Astrocyte (in vitro differentiated cells and primary cell): ENCODE measurements at regions not wholly inside any gene's neighbourhood (a gene's known extent, or its start where the extent isn't known, plus 50 kb on each side); places are given as distances from the start of the nearest gene placed in this dataset.

Experiments
- DNase-seq: peaks from one replicate; pipeline ENCODE4 v3.0.0-alpha.2; 2010; ENCODE audit warnings: low read depth
- FAIRE-seq: peaks from 2 replicates; lab custom pipeline; 2011; peaks lifted over from hg19 to GRCh38; lab: Jason Lieb, UNC
- H2AFZ ChIP-seq: 2 replicates; pipeline ENCODE4 v1.6.0; 2012; ENCODE audit warnings: low read depth, low read length, inconsistent platforms
- H3K27ac ChIP-seq: 2 replicates; pipeline ENCODE4 v1.5.1; 2011; ENCODE audit warnings: low read depth, low read length, inconsistent platforms
- H3K27me3 ChIP-seq: 2 replicates; pipeline ENCODE4 v1.6.0; 2011; ENCODE audit warnings: low read length, inconsistent platforms; ENCODE audit not compliant: insufficient read depth
- H3K36me3 ChIP-seq: 2 replicates; pipeline ENCODE4 v1.5.1; 2011; ENCODE audit warnings: low read length, inconsistent platforms; ENCODE audit not compliant: insufficient read depth
- H3K4me1 ChIP-seq: 2 replicates; pipeline ENCODE4 v1.5.1; 2011; ENCODE audit warnings: low read length, inconsistent platforms; ENCODE audit not compliant: insufficient read depth
- H3K4me2 ChIP-seq: 2 replicates; pipeline ENCODE4 v1.6.0; 2012; ENCODE audit warnings: low read length, inconsistent platforms
- H3K4me3 ChIP-seq: 2 replicates; pipeline ENCODE4 v1.5.1; 2011; ENCODE audit warnings: low read depth, mild to moderate bottlenecking, low read length, inconsistent platforms; ENCODE audit not compliant: insufficient read depth
- H3K79me2 ChIP-seq: 2 replicates; pipeline ENCODE4 v1.6.0; 2012; ENCODE audit warnings: mild to moderate bottlenecking, low read length, inconsistent platforms; ENCODE audit not compliant: insufficient read depth
- H3K9ac ChIP-seq: 2 replicates; pipeline ENCODE4 v1.6.0; 2012; ENCODE audit warnings: mild to moderate bottlenecking, low read length, inconsistent platforms
- H3K9me3 ChIP-seq: 2 replicates; pipeline ENCODE4 v1.5.1; 2012; ENCODE audit warnings: low read depth, mild to moderate bottlenecking, low read length, inconsistent platforms; ENCODE audit not compliant: insufficient read depth
- H4K20me1 ChIP-seq: 2 replicates; pipeline ENCODE4 v1.6.0; 2012; ENCODE audit warnings: low read length, inconsistent platforms; ENCODE audit not compliant: insufficient read depth
- H3K27ac Mint-ChIP-seq: one replicate; pipeline ENCODE4 v1.8.0; 2021; ENCODE audit warnings: mild to moderate bottlenecking, mixed read lengths; ENCODE audit not compliant: unreplicated experiment
- H3K27me3 Mint-ChIP-seq: one replicate; pipeline ENCODE4 v1.8.0; 2021; ENCODE audit warnings: low read depth, mixed read lengths; ENCODE audit not compliant: unreplicated experiment
- H3K36me3 Mint-ChIP-seq: one replicate; pipeline ENCODE4 v1.8.0; 2021; ENCODE audit warnings: low read depth, mixed read lengths; ENCODE audit not compliant: unreplicated experiment
- H3K4me1 Mint-ChIP-seq: one replicate; pipeline ENCODE4 v1.8.0; 2021; ENCODE audit warnings: low read depth, mixed read lengths; ENCODE audit not compliant: unreplicated experiment
- H3K4me3 Mint-ChIP-seq: one replicate; pipeline ENCODE4 v1.8.0; 2021; ENCODE audit warnings: mild to moderate bottlenecking, moderate library complexity, mixed read lengths; ENCODE audit not compliant: unreplicated experiment
- H3K9me3 Mint-ChIP-seq: one replicate; pipeline ENCODE4 v1.8.0; 2021; ENCODE audit warnings: mild to moderate bottlenecking, mixed read lengths; ENCODE audit not compliant: unreplicated experiment
- CTCF ChIP-seq: IDR thresholded peaks from 2 replicates; pipeline ENCODE4 v1.5.1; 2011; ENCODE audit warnings: low read depth, mild to moderate bottlenecking, inconsistent platforms, low read length, moderate library complexity; ENCODE audit not compliant: insufficient read depth
- EZH2 ChIP-seq: IDR thresholded peaks from 2 replicates; pipeline ENCODE4 v1.6.1; 2012; ENCODE audit warnings: mild to moderate bottlenecking, low read length, inconsistent platforms; ENCODE audit not compliant: insufficient read depth

- Histone ChIP-seq H2AFZ (no peak overlapping the region), H3K79me2 (no peaks in the 10 kb centered on the region), H3K9me3 (no peaks in the 10 kb centered on the region), H3K4me3 (no peak overlapping the region), H3K9ac (no peak overlapping the region), H3K27ac (no peak overlapping the region), H3K27me3 (no peaks in the 10 kb centered on the region), H3K4me1 (no peaks in the 10 kb centered on the region), H3K4me2 (no peak overlapping the region), H4K20me1 (no peaks in the 10 kb centered on the region), H3K36me3 (no peaks in the 10 kb centered on the region)
- peaks cover 63% of the 10 kb centered on the region for H3K27me3 Mint-ChIP-seq
- no peak for TF ChIP-seq CTCF
- no peak for TF ChIP-seq EZH2
- H3K9me3 Mint-ChIP-seq = peaks cover 9% of the 10 kb centered on the region
- FAIRE-seq (no peak), DNase-seq (no peak)
- H3K4me3 Mint-ChIP-seq = no peak overlapping the region
- H3K36me3 Mint-ChIP-seq = peaks cover 3% of the 10 kb centered on the region
- H3K27ac Mint-ChIP-seq = no peak overlapping the region
- H3K4me1 Mint-ChIP-seq = no peaks in the 10 kb centered on the region
Observed at GRCh38 chr11:69227271-69227670, 66.7 kb upstream of the MYEOV start.

GRCh38 chr11:69229511-69229910, 64.4 kb upstream of the MYEOV start:
- Mint-ChIP-seq H3K9me3 (peaks cover 9% of the 10 kb centered on the region), H3K27ac (no peak overlapping the region), H3K4me1 (no peaks in the 10 kb centered on the region), H3K4me3 (no peak overlapping the region), H3K27me3 (peaks cover 75% of the 10 kb centered on the region), H3K36me3 (peaks cover 3% of the 10 kb centered on the region)
- TF ChIP-seq CTCF = no peak
- no peak overlapping the region for H3K27ac ChIP-seq
- no peaks in the 10 kb centered on the region for H3K4me1 ChIP-seq
- no peak for FAIRE-seq
- H3K9me3 ChIP-seq = no peaks in the 10 kb centered on the region
- DNase-seq = no peak
- H3K4me2 ChIP-seq = no peak overlapping the region
- peaks cover 3% of the 10 kb centered on the region for H3K27me3 ChIP-seq
- no peaks in the 10 kb centered on the region for H3K36me3 ChIP-seq
- H2AFZ ChIP-seq = no peak overlapping the region
- no peaks in the 10 kb centered on the region for H4K20me1 ChIP-seq
- H3K9ac ChIP-seq = no peak overlapping the region
- no peaks in the 10 kb centered on the region for H3K79me2 ChIP-seq
- no peak overlapping the region for H3K4me3 ChIP-seq

- Histone ChIP-seq H3K27ac (no peak overlapping the region), H3K4me3 (no peak overlapping the region), H3K4me2 (no peak overlapping the region), H3K79me2 (no peaks in the 10 kb centered on the region), H3K27me3 (peaks cover 3% of the 10 kb centered on the region), H3K9me3 (no peaks in the 10 kb centered on the region), H2AFZ (no peak overlapping the region), H4K20me1 (no peaks in the 10 kb centered on the region), H3K9ac (no peak overlapping the region), H3K4me1 (no peaks in the 10 kb centered on the region), H3K36me3 (no peaks in the 10 kb centered on the region)
- H3K36me3 Mint-ChIP-seq = peaks cover 3% of the 10 kb centered on the region
- no peak for DNase-seq
- peaks cover 74% of the 10 kb centered on the region for H3K27me3 Mint-ChIP-seq
- H3K4me3 Mint-ChIP-seq = no peak overlapping the region
- H3K9me3 Mint-ChIP-seq = peaks cover 11% of the 10 kb centered on the region
- H3K27ac Mint-ChIP-seq = no peak overlapping the region
- no peak for FAIRE-seq
- no peaks in the 10 kb centered on the region for H3K4me1 Mint-ChIP-seq
- TF ChIP-seq EZH2 (no peak), CTCF (no peak)
Observed at GRCh38 chr11:69230856-69231425, 63.0 kb upstream of the MYEOV start.
